ENCODE measurements at regions not wholly inside any gene's neighbourhood (a gene's known extent, or its start where the extent isn't known, plus 50 kb on each side); places are given as distances from the start of the nearest gene placed in this dataset.
"Not testable (repeated sequence)": the region's sequence is repeated elsewhere in the genome, so short reads cannot be mapped to it uniquely, and the experiment has no call there.

DNA sequence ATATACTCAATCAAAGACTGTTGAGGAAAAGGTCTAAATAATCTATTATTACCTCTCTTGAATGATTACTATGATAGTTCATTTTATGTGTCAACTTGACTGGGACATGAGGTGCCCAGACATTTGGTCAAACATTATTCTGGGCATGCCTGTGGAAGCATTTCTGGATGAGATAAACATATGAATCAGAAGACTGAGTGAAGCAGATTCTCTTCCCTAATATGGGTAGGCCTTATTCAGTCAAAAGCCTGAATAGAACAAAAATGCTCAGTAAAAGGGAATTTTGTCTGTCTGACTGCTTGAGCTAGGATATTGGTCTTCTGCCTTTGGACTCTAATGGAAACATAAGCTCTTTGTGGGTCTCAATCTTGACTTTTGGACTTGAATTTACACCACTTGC lies 73.3 kb upstream of the SOX13 start:
- no peak for DNase-seq

DNA sequence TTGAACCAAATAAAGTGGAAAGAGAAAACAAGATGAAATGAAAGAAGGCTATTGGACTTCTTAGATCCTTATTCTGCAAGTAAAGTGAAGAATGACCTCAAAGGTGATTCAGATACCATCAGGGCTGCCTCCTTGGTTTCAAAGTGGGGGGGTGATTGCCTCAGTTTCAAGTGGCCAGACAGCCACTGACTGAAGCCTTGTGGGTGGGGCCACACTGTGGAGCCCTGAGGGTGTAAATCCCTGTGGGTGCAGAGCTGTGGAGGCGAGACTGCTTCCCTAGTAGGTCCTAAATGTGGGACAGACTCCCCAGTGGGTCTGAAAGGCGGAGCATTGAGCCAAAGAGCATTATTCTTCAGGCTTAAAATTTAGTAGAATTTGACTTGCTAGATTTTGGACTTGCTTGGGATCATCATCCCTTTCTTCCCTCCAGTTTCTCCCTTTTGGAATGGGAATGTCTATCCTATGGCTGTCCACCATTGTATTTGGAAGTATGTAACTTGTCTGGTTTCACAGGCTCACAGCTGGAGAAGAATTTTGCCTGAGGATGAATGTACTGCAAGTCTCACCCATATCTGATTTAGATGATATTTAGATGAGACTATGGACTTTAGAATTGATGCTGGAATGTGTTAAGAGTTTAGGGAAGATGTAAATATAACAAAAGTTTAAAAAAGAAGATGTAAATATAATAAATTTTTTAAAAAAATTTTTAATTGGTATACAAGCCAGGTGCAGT lies 71.6 kb upstream of the SOX13 start:
- DNase-seq, result no peak

DNA sequence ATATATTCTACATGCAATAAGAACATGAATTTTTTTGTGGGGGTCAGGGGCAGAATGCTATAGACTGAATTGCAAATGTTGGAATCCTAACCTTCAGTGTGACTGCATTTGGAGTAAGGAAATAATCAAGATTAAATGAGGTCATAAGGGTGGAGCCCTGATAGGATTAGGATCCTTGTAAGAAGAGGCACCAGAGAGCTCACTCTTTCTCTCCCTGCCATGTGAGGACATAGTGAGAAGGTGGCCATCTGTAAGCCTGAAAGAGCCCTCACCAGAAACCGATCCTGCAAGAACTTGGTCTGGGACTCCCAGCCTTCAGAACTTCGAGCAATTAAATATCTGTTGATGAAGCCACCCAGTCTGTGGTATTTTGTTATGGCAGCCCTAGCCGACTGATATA lies 70.3 kb upstream of the SOX13 start:
- no peak for DNase-seq

DNA sequence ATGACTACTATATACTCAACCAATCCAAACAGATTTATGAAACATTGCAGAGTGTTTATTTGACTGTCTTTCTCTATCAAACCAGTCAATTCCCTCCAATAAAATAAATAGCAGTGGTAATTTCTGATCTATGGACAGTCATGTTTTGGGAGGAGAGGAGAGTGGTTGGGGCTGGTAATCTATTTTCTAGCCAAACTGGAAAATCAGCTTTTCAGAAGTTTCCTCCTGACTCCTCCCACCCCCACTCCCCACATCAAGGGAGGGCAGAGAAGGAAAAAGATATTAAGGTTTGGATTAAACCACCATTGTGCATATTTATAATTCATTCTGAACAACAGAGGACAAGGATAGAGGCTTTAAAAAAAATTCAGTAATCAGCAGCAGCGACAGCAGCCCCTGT lies 69.4 kb upstream of the SOX13 start:
- DNase-seq, result no peak

DNA sequence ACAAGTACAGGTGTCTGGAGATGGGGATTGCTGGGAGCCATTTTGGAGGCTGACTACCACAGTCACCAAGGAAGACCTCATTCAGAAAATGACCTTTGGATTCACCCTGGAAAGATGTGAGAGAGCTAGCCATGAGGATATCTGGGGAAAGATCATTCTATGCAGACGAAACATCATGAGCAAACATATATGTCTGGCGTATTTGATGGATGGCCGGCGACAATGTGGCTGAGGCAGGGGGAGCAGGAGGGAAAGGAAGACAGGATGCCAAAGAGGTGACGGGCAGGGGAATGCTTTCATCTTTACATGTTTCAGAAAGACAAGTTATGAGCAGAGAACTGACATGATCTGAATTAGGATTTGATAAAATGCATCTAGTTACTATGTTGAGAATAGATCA lies 61.5 kb upstream of the SOX13 start:
- DNase-seq, result no peak

DNA sequence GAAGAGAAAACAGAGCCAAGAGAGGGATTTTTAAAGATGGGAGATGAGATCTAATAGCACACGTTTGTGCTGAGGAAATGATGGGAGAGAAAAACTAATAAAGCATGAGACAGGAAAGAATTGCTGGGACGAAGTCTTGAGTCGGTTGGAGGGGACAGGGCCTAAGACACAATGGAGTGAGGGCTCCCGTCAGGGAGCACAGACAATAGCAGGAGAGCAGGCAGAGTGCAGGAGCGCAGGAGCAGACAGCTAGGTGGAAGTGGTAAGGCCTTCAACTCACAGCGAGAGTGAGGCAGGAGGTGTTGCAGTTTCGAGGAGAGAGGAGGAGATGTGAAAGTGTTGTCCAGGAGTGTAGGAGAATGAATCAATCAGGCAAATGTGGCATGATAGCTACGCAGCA lies 59.9 kb upstream of the SOX13 start:
- DNase-seq, result no peak

DNA sequence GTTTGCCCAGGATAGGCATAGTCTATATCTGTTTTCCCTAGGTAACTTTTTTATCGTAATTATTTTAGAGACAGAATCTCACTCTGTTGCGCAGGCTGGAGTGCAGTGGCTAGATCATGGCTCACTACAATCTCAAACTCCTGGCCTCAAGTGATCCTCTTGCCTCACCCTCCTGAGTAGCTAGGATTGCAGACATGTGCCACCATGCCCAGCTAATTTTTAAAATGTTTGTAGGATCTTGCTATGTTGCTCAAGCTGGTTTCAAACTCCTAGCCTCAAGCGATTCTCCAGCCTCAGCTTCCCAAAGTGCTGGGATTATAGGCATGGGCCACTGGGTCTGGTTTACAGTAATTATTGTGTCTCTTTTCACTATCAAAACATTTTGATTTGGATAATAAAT lies 58.6 kb upstream of the SOX13 start:
- DNase-seq, result no peak

DNA sequence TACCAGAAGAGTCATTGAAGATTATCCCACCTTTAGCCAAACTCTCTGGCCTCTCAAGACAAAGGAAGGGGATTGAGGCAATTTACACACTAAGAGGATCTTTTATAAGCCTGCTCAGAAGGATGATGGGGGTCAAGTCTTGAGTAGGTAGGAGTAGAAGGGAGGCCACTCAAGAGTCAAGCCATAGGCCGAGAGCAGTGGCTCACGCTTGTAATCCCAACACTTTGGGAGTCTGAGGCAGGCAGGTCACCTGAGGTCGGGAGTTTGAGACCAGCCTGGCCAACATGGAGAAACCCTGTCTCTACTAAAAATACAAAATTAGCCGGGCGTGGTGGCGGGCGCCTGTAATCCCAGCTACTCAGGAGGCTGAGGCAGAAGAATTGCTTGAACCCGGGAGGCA lies 58.0 kb upstream of the SOX13 start:
- DNase-seq, result not testable (repeated sequence)

DNA sequence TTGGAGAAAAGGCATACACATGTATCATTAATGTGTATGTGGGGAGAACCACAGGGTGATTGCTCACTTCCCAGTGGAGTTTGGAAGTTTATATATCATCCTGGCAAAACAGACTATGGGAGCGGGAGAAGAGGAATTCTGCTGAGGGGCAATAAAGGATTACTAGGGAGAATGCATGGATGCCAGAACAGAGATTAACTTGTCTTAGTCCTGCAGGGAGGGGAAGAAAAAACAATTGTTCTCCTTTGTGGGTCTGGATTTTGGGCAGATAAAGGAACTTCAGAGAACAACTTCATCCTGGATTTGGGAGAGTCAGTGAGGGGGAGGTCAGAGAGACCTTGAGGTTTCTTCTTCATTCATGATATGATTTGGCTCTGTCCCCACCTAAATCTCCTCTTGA lies 55.9 kb upstream of the SOX13 start:
- no peak for DNase-seq

DNA sequence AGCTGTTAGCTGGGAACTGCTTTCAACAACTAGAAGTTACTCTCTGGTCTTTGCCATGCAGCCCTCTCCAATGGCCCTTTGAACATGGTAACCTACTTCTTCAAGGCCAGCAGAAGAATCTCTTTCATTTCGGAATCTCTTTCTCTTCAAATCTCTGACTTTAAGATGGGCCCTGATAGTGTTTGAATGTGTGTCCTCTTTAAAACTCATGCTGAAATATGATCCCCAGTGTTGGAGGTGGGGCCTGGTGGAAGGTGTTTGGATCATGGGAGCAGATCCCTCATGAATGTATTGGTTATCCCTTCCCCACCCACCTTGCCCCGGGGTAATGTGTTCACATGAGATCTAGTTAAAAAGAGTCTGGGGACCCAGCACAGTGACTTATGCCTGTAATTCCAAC lies 54.5 kb upstream of the SOX13 start:
- DNase-seq, result no peak

Measured in NCI-H526 treated with DMSO at 0.1 percent for 48 hours (cell line).